GM18505 (cell line): ENCODE measurements at regions not wholly inside any gene's neighbourhood (a gene's known extent, or its start where the extent isn't known, plus 50 kb on each side); places are given as distances from the start of the nearest gene placed in this dataset.
"Not testable (repeated sequence)": the region's sequence is repeated elsewhere in the genome, so short reads cannot be mapped to it uniquely, and the experiment has no call there.

ENCODE experiments used
- ATAC-seq: cut with Tn5 transposase; IDR thresholded peaks from one replicate; pipeline ENCODE4 v1.9.1; 2021; ENCODE audit not compliant: unreplicated experiment
- POLR2A ChIP-seq: IDR thresholded peaks from 4 replicates; pipeline ENCODE4 v1.6.1; 2011; ENCODE audit warnings: borderline replicate concordance; ENCODE audit not compliant: insufficient read depth, insufficient read length; ENCODE audit errors: extremely low read depth

DNA sequence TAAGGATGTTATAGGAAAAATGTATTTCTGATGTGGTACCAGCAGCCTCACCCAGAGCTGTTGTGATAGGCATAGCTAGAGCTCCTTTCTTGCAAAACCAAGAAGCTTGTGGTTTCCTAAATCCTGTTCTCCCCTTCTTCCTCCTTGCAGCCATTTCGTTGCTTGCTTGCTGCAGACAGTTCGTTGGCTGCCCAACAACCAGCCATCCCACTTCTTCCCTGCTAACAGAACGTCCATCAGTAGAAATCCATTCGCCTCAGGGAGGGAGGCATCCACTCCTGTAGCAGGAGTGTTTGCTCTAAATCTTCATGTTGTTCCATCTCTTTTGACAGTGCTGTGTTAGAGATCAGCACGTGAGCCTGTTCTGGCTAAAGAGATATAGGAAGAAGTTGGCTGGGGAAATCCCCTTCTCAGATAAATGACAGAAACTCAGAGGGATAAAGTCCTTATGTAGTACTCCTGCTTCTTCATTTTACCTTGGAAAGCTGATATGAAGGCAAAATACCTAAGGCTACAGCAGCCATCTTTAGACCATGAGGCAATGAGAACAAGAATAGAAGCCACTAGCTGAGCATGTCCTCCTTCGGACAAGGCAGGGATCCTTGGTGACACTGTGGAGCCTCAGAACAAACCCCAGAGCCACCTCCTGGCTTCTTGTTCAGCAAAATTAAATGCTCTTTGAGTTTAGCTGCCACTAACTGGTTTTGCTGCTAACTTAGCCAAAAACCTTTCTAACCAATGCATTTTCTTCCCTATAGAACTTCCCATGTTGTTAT lies 68.4 kb upstream of the RELL1 start:
- TF ChIP-seq POLR2A, result no peak
- no peak for ATAC-seq

DNA sequence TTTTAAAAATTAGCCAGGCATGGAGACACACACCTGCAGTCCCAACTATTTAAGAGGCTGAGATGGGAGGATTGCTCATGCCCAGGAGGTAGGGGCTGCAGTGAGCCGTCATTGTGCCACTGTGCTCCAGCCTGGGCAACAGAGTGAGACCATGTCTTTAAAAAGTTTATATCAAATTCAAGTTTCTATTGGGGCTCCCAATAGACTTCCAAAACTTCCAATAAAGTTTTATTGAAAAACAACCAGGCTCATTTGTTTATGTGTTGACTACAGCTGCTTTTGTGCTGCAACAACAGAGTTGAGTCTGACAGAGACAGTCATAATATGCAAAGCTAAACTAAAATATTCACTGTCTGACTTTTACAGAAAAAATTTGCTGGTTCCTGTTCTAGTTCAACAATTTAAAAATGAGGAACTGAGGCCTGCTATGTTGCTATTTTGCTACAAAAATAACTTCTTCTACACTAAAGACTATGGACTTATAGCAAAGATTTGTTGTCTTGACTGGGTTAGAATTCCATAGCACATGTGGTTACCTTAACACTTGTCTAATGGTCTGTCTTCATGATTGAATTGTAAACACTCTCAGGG lies 63.3 kb upstream of the RELL1 start:
- peak; percentile 51 for ATAC-seq
- no peak for TF ChIP-seq POLR2A

DNA sequence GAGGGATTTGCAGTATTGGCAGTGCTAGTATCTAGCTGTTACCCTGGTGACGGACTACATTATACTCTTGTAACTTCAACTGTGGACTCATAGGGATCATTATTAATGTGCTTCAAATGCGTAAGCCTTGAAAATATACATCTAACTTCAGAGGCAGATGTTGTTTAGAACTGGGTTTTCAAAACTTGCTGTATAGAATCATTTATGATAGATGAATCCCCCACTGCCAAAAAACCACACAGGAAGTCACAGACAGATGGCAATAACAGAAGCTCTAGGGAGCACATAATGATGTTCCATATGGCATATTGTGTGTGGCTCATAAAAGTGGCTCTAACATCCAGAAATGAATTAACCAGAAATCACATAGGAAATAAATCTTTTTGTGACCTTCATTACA lies 62.3 kb upstream of the RELL1 start:
- no peak for ATAC-seq
- TF ChIP-seq POLR2A, result no peak

DNA sequence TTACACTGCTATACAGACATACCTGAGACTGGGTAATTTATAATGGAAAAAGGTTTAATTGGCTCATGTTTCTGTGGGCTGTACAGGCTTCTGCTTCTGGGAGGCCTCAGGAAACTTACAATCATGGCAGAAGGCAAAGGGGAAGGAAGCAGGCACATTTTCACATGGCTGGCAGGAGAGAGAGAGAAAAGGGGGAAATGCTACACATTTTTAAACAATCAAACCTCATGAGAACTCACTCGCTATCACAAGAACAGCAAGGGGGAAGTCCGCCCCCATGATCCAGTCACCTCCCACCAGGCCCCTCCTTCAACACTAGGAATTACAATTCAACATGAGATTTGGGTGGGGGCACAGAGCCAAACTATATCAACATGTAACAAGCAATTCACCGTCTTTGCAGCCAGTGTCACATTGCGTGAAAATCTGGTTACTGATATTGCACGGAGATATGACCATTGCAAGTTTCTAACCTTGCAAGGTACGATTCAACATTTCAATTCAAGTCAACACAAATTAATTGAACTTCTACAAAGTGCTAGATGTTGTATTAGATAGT lies 61.7 kb upstream of the RELL1 start:
- no peak for ATAC-seq
- TF ChIP-seq POLR2A, result no peak

DNA sequence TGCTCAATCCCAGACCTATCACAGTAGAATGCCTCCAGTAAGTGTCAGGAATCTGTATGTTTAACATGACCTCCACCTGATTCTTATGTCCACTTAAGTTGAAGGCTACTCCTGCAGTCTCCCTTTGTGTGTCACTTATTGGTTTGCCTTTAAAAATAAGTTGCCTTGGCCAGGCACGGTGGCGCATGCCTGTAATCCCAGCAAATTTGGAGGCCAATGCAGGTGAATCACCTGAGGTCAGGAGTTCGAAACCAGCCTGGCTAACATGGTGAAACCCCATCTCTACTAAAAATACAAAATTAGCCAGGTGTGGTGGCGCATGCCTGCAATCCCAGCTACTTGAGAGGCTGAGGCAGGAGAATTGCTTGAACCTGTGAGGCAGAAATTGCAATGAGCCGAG lies 60.7 kb upstream of the RELL1 start:
- ATAC-seq, result not testable (repeated sequence)

DNA sequence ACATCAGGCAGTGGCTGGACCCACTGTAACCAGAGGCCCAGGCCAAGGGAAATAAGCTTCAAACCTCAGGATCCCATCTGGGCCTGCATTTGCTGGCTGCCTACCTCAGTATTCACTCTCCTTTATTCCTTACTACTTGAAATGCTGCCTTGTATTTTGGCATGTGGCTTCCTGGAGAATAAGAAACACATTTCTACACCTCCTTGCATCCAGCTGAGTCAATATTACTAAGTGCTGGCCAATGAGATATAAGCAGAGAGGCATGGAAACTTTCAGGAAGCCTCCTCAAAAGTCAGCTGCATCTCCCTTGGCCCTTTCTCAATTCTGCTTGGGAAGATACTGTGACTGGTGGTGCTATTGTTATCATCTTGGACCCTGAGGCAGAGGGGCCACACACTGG lies 59.8 kb upstream of the RELL1 start:
- TF ChIP-seq POLR2A, result no peak
- ATAC-seq, result no peak

DNA sequence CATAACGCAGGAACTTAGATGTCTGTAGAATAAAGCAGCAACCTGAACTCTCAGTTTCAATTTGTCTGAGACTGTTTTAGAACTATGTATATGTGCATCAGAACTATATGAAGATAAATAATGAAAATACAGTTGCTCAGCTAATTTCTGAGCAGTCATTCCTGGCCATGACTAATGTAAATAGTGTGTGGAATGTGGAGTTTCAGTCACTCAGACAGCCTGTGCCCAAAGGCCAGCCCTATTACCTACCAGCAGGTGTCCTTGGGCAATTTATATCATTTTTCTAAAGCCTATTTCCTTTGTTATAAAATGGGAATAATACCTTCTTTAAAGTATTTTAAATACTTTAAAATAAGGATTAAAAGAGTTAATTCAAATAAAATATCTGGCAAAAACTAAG lies 56.0 kb upstream of the RELL1 start:
- no peak for ATAC-seq
- no peak for TF ChIP-seq POLR2A

DNA sequence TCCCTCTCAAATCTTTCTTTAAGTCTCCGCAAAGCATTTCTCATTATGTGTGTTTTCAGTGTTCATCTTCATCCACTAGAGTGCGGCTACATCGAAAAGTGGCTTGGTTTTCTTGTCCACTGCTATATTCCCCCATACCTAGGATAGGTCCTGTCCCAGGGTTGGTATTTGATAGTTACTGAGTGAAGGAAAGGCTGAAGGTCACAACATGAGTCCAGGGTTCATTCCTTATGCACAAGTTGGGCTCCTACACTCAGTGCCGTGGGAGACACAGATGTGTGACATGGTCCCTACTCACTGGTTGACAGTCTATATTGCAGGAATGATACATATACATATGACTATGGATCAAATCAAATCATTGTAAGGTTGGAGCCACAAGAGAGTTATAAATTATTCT lies 55.4 kb upstream of the RELL1 start:
- no peak for TF ChIP-seq POLR2A
- ATAC-seq, result no peak

DNA sequence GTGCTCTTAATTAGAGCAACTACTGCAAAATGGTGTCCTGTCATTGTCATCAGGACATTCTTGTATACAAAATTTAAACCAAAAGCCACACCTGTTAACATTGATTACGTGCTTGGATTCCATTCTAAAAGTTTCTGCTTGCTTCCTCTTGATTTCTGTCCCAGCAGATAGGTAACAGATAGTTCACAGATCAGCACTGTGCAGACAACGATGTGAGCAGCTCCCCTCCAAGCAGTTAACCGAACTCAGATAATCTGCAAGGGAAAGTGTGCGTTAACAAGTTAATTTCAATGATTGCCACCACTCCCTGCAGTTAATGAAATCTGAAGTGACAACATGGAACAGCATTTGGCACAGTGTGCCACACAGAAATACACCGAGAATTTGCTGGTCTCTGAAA lies 54.4 kb upstream of the RELL1 start:
- no peak for ATAC-seq
- no peak for TF ChIP-seq POLR2A

DNA sequence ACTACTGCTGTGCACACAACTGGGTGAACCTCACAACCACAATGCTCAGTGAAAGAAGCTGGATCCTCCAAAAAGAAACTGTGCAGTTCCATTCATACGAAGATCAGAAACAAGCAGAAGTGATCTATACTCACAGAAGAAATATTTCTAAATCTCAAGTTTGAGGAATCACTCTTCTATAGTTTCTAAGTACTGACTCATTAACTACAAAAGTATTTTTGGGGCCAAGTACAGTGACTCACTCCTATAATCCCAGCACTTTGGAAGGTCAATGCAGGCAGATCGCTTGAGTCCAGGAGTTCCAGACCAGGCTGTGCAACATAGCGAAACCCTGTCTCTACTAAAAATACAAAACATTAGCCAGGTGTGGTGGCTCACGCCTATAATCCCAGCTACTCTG lies 51.3 kb upstream of the RELL1 start:
- TF ChIP-seq POLR2A, result no peak
- no peak for ATAC-seq
